Tibial nerve (tissue), 4 donors: ENCODE measurements at regions not wholly inside any gene's neighbourhood (a gene's known extent, or its start where the extent isn't known, plus 50 kb on each side); places are given as distances from the start of the nearest gene placed in this dataset.

Experiments
- CTCF ChIP-seq, 5 experiments: fragments of 200-600 bp in 3 of 5; fragments of 450-650 bp in 2 of 5; sonication (generic) in 3 of 5; IDR thresholded peaks; one replicate each; pipeline ENCODE4 v1.5.1; 2016 to 2019; ENCODE audit warnings: antibody characterized with exemption in 5 of 5, mild to moderate bottlenecking in 3 of 5, moderate library complexity in 2 of 5
- EP300 ChIP-seq, 2 donors: sonication (generic); formaldehyde crosslinking; IDR thresholded peaks; one replicate each; pipeline ENCODE4 v1.6.1; 2017; ENCODE audit warnings: antibody characterized with exemption in 2 of 2, mild to moderate bottlenecking in 1 of 2
- POLR2A ChIP-seq, 2 donors: fragments of 450-650 bp; IDR thresholded peaks; one replicate each; pipeline ENCODE4 v1.6.1; 2017; ENCODE audit warnings: antibody characterized with exemption in 2 of 2, mild to moderate bottlenecking in 2 of 2, moderate library complexity in 2 of 2

- TF ChIP-seq POLR2A (IDR thresholded peaks at IDR 0.05), result no peak
- no peak for TF ChIP-seq EP300 (IDR thresholded peaks at IDR 0.05)
- no peak for TF ChIP-seq CTCF (IDR thresholded peaks at IDR 0.05)
Observed at GRCh38 chr9:29289365-29289764, 1716.1 kb upstream of the C9orf72 start.
